ENCODE measurements at regions not wholly inside any gene's neighbourhood (a gene's known extent, or its start where the extent isn't known, plus 50 kb on each side); places are given as distances from the start of the nearest gene placed in this dataset.

GRCh38 chr12:93018610-93019009, 89.5 kb upstream of the EEA1 start:
- TF ChIP-seq CTCF (IDR thresholded peaks at IDR 0.05): no peak
- no peak for TF ChIP-seq POLR2AphosphoS5 (IDR thresholded peaks at IDR 0.05)
- TF ChIP-seq EP300 (IDR thresholded peaks at IDR 0.05): no peak

Data from esophagus muscularis mucosa (tissue), 4 donors.